H9 (cell line): ENCODE measurements at regions not wholly inside any gene's neighbourhood (a gene's known extent, or its start where the extent isn't known, plus 50 kb on each side); places are given as distances from the start of the nearest gene placed in this dataset.

Source experiments
- DNase-seq: peaks from one replicate; pipeline ENCODE4 v3.0.0-alpha.2; 2017
- H2AFZ ChIP-seq: one replicate; pipeline ENCODE4 v1.6.1; 2013; ENCODE audit warnings: mild to moderate bottlenecking, low read length, control low read depth, moderate library complexity
- H2AK5ac ChIP-seq: 2 replicates; pipeline ENCODE4 v1.6.1; 2013; ENCODE audit warnings: low read length, control low read depth, mixed read lengths; ENCODE audit not compliant: insufficient read length
- H2BK120ac ChIP-seq: one replicate; pipeline ENCODE4 v1.6.1; 2013; ENCODE audit warnings: low read depth, mild to moderate bottlenecking, low read length, control low read depth, inconsistent platforms; ENCODE audit not compliant: poor library complexity, severe bottlenecking
- H2BK12ac ChIP-seq: 2 replicates; pipeline ENCODE4 v1.6.1; 2013; ENCODE audit warnings: low read length, control low read depth, mixed read lengths, low read depth; ENCODE audit not compliant: insufficient read length
- H2BK15ac ChIP-seq: 2 replicates; pipeline ENCODE4 v1.6.1; 2013; ENCODE audit warnings: low read depth, low read length, control low read depth
- H2BK20ac ChIP-seq: one replicate; pipeline ENCODE4 v1.6.1; 2013; ENCODE audit warnings: low read depth, mild to moderate bottlenecking, low read length, control low read depth, inconsistent platforms; ENCODE audit not compliant: poor library complexity, severe bottlenecking
- H2BK5ac ChIP-seq: 2 replicates; pipeline ENCODE4 v1.6.1; 2013; ENCODE audit warnings: low read length, control low read depth, mixed read lengths; ENCODE audit not compliant: insufficient read length
- H3K14ac ChIP-seq: 2 replicates; pipeline ENCODE4 v1.6.1; 2013; ENCODE audit warnings: low read length, control low read depth; ENCODE audit not compliant: insufficient read depth
- H3K18ac ChIP-seq: 2 replicates; pipeline ENCODE4 v1.6.1; 2013; ENCODE audit warnings: low read depth, mild to moderate bottlenecking, mixed read lengths, low read length, control low read depth; ENCODE audit not compliant: insufficient read length
- H3K23ac ChIP-seq: 2 replicates; pipeline ENCODE4 v1.6.1; 2013; ENCODE audit warnings: low read length, control low read depth, mixed read lengths, low read depth; ENCODE audit not compliant: insufficient read length
- H3K23me2 ChIP-seq: 2 replicates; pipeline ENCODE4 v1.6.1; 2013; ENCODE audit warnings: low read depth, mild to moderate bottlenecking, mixed read lengths, low read length, control low read depth; ENCODE audit not compliant: insufficient read length, poor library complexity, severe bottlenecking
- H3K27ac ChIP-seq: 2 replicates; pipeline ENCODE4 v1.5.1; 2013; ENCODE audit warnings: low read length, control low read depth, mixed read lengths, low read depth; ENCODE audit not compliant: insufficient read length
- H3K27me3 ChIP-seq: 2 replicates; pipeline ENCODE4 v1.6.1; 2013; ENCODE audit warnings: low read length, control low read depth, inconsistent platforms; ENCODE audit not compliant: insufficient read depth
- H3K4ac ChIP-seq: 2 replicates; pipeline ENCODE4 v1.6.1; 2013; ENCODE audit warnings: low read depth, mild to moderate bottlenecking, control low read depth, inconsistent platforms, low read length, moderate library complexity
- H3K4me1 ChIP-seq: 2 replicates; pipeline ENCODE4 v1.6.1; 2013; ENCODE audit warnings: low read length, control low read depth, inconsistent platforms; ENCODE audit not compliant: insufficient read depth
- H3K4me2 ChIP-seq: 2 replicates; pipeline ENCODE4 v1.6.1; 2013; ENCODE audit warnings: low read length, control low read depth, mixed read lengths; ENCODE audit not compliant: insufficient read length, insufficient read depth
- H3K56ac ChIP-seq: 2 replicates; pipeline ENCODE4 v1.6.1; 2013; ENCODE audit warnings: low read depth, mild to moderate bottlenecking, mixed read lengths, low read length, control low read depth; ENCODE audit not compliant: insufficient read length
- H3K79me1 ChIP-seq: 2 replicates; pipeline ENCODE4 v1.6.1; 2013; ENCODE audit warnings: low read depth, mild to moderate bottlenecking, moderate library complexity, low read length, control low read depth, inconsistent platforms; ENCODE audit not compliant: insufficient read depth, poor library complexity, severe bottlenecking
- H3K79me2 ChIP-seq: 2 replicates; pipeline ENCODE4 v1.6.1; 2013; ENCODE audit warnings: low read length, control low read depth, inconsistent platforms; ENCODE audit not compliant: insufficient read depth
- H3K9ac ChIP-seq: 2 replicates; pipeline ENCODE4 v1.6.1; 2013; ENCODE audit warnings: low read length, control low read depth, mixed read lengths; ENCODE audit not compliant: insufficient read length; ENCODE audit errors: extremely low read depth
- H3K9me3 ChIP-seq: one replicate; pipeline ENCODE4 v1.6.1; 2013; ENCODE audit warnings: low read depth, low read length, inconsistent platforms; ENCODE audit not compliant: control insufficient read depth
- H3T11ph ChIP-seq: one replicate; pipeline ENCODE4 v1.6.1; 2013; ENCODE audit warnings: mild to moderate bottlenecking, low read length, control low read depth, inconsistent platforms
- H4K20me1 ChIP-seq: one replicate; pipeline ENCODE4 v1.6.1; 2013; ENCODE audit not compliant: control insufficient read depth, insufficient read length, insufficient read depth
- H4K5ac ChIP-seq: 2 replicates; pipeline ENCODE4 v1.6.1; 2013; ENCODE audit warnings: low read depth, mild to moderate bottlenecking, mixed read lengths, low read length, control low read depth; ENCODE audit not compliant: insufficient read length
- H4K8ac ChIP-seq: replicated peaks from 2 replicates; pipeline ENCODE4 v1.6.1; 2013; ENCODE audit warnings: low read length, control low read depth, mixed read lengths, low read depth; ENCODE audit not compliant: insufficient read length
- H4K91ac ChIP-seq: 2 replicates; pipeline ENCODE4 v1.6.1; 2013; ENCODE audit warnings: low read depth, mild to moderate bottlenecking, moderate library complexity, mixed read lengths, low read length, control low read depth; ENCODE audit not compliant: insufficient read length
- H3K27ac Mint-ChIP-seq, 3 experiments: 2 replicates in 2 of 3; 3 replicates in 1 of 3; pipeline ENCODE4 v1.8.0; 2020 to 2021; ENCODE audit warnings: mixed read lengths in 3 of 3, mild to moderate bottlenecking in 1 of 3, moderate library complexity in 1 of 3
- H3K27me3 Mint-ChIP-seq: 2 replicates; pipeline ENCODE4 v1.8.0; 2021; ENCODE audit warnings: low read depth, mild to moderate bottlenecking, moderate library complexity, mixed read lengths
- H3K36me3 Mint-ChIP-seq, 3 experiments: 2 replicates in 2 of 3; 3 replicates in 1 of 3; pipeline ENCODE4 v1.8.0; 2020 to 2021; ENCODE audit warnings: low read depth in 3 of 3, mixed read lengths in 3 of 3; ENCODE audit not compliant: insufficient read depth in 1 of 3
- H3K4me1 Mint-ChIP-seq, 2 experiments: 2 replicates each; pipeline ENCODE4 v1.8.0; 2020; ENCODE audit warnings: mixed read lengths in 2 of 2
- H3K4me3 Mint-ChIP-seq, 2 experiments: 2 replicates in 1 of 2; 3 replicates in 1 of 2; pipeline ENCODE4 v1.8.0; 2020 to 2021; ENCODE audit warnings: mild to moderate bottlenecking in 2 of 2, mixed read lengths in 2 of 2, moderate library complexity in 1 of 2
- H3K9me3 Mint-ChIP-seq, 2 experiments: 2 replicates in 1 of 2; 3 replicates in 1 of 2; pipeline ENCODE4 v1.8.0; 2020; ENCODE audit warnings: mild to moderate bottlenecking in 2 of 2, mixed read lengths in 2 of 2, moderate library complexity in 1 of 2
- WGBS: extraction: QIAGEN DNeasy Blood & Tissue Kit; methylation state at CpG from one replicate; pipeline ENCODE4 v1.1.7; 2013; ENCODE audit warnings: missing lambda C conversion rate, low lambda C conversion rate, mixed read lengths; ENCODE audit not compliant: insufficient read length; ENCODE audit errors: extremely low coverage; 5-methylcytosine and 5-hydroxymethylcytosine counted together
- TF ChIP-seq, protein P1 (sequence below): fragments of 200-600 bp; sonication (generic); conservative IDR thresholded peaks from 3 replicates; pipeline ENCODE4 v1.8.0; 2021; ENCODE audit warnings: antibody characterized with exemption, mild to moderate bottlenecking

- no peak overlapping the region for H2AK5ac ChIP-seq
- no peak overlapping the region for H3K4me3 Mint-ChIP-seq
- no peak overlapping the region for H3K4ac ChIP-seq
- H3K79me2 ChIP-seq: no peaks in the 10 kb centered on the region
- no peak overlapping the region for H3K56ac ChIP-seq
- no peaks in the 10 kb centered on the region for H3K4me1 ChIP-seq
- H3K27ac Mint-ChIP-seq: no peak overlapping the region; a peak in 1 of 7 replicates
- H3K23ac ChIP-seq: no peak overlapping the region
- H3K27me3 ChIP-seq: no peaks in the 10 kb centered on the region
- no peak overlapping the region for H3K9ac ChIP-seq
- no peak overlapping the region for H2BK20ac ChIP-seq
- no peak overlapping the region for H2AFZ ChIP-seq
- H3K18ac ChIP-seq: no peak overlapping the region
- H4K5ac ChIP-seq: no peak overlapping the region
- no peak overlapping the region for H2BK15ac ChIP-seq
- no peak for DNase-seq
- no peak overlapping the region for H2BK120ac ChIP-seq
- no peak overlapping the region for H3T11ph ChIP-seq
- WGBS: no CpG with 5 or more reads among the region's 2 CpGs
- no peak overlapping the region for H2BK5ac ChIP-seq
- TF ChIP-seq, protein P1, sequence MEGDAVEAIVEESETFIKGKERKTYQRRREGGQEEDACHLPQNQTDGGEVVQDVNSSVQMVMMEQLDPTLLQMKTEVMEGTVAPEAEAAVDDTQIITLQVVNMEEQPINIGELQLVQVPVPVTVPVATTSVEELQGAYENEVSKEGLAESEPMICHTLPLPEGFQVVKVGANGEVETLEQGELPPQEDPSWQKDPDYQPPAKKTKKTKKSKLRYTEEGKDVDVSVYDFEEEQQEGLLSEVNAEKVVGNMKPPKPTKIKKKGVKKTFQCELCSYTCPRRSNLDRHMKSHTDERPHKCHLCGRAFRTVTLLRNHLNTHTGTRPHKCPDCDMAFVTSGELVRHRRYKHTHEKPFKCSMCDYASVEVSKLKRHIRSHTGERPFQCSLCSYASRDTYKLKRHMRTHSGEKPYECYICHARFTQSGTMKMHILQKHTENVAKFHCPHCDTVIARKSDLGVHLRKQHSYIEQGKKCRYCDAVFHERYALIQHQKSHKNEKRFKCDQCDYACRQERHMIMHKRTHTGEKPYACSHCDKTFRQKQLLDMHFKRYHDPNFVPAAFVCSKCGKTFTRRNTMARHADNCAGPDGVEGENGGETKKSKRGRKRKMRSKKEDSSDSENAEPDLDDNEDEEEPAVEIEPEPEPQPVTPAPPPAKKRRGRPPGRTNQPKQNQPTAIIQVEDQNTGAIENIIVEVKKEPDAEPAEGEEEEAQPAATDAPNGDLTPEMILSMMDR: no peak
- no peak overlapping the region for H4K8ac ChIP-seq
- no peaks in the 10 kb centered on the region for H3K23me2 ChIP-seq
- no peaks in the 10 kb centered on the region for H3K27me3 Mint-ChIP-seq
- no peaks in the 10 kb centered on the region for H3K4me1 Mint-ChIP-seq
- no peaks in the 10 kb centered on the region; a peak in 1 of 5 replicates for H3K9me3 Mint-ChIP-seq
- no peak overlapping the region for H4K91ac ChIP-seq
- H3K27ac ChIP-seq: no peak overlapping the region
- H4K20me1 ChIP-seq: no peaks in the 10 kb centered on the region
- H3K4me2 ChIP-seq: no peak overlapping the region
- no peak overlapping the region for H2BK12ac ChIP-seq
- no peaks in the 10 kb centered on the region for H3K9me3 ChIP-seq
- no peak overlapping the region for H3K14ac ChIP-seq
- no peaks in the 10 kb centered on the region for H3K36me3 Mint-ChIP-seq
- H3K79me1 ChIP-seq: no peaks in the 10 kb centered on the region
These were observed 361.8 kb downstream of the CAAP1 start for GRCh38 chr9:26530841-26531240.
